Body of pancreas (tissue), 4 donors: ENCODE measurements at regions not wholly inside any gene's neighbourhood (a gene's known extent, or its start where the extent isn't known, plus 50 kb on each side); places are given as distances from the start of the nearest gene placed in this dataset.

Source experiments
- POLR2A ChIP-seq, 3 donors: fragments of 450-650 bp; IDR thresholded peaks; one replicate each; pipeline ENCODE4 v1.6.1; 2016; ENCODE audit warnings: antibody characterized with exemption in 3 of 3, mild to moderate bottlenecking in 2 of 3
- TF ChIP-seq, protein P1 (sequence below), 7 experiments: fragments of 450-650 bp in 4 of 7; fragments of 200-600 bp in 3 of 7; sonication (generic) in 3 of 7; IDR thresholded peaks; one replicate each; pipeline ENCODE4 v1.5.1; 2016 to 2019; ENCODE audit warnings: antibody characterized with exemption in 7 of 7

- TF ChIP-seq, protein P1, sequence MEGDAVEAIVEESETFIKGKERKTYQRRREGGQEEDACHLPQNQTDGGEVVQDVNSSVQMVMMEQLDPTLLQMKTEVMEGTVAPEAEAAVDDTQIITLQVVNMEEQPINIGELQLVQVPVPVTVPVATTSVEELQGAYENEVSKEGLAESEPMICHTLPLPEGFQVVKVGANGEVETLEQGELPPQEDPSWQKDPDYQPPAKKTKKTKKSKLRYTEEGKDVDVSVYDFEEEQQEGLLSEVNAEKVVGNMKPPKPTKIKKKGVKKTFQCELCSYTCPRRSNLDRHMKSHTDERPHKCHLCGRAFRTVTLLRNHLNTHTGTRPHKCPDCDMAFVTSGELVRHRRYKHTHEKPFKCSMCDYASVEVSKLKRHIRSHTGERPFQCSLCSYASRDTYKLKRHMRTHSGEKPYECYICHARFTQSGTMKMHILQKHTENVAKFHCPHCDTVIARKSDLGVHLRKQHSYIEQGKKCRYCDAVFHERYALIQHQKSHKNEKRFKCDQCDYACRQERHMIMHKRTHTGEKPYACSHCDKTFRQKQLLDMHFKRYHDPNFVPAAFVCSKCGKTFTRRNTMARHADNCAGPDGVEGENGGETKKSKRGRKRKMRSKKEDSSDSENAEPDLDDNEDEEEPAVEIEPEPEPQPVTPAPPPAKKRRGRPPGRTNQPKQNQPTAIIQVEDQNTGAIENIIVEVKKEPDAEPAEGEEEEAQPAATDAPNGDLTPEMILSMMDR (IDR thresholded peaks at IDR 0.05), result no peak
- TF ChIP-seq POLR2A (IDR thresholded peaks at IDR 0.05), result no peak
Measured at GRCh38 chr15:70301396-70301795, 203.7 kb upstream of the TLE3 start.
